C4-2B (cell line): ENCODE measurements at regions not wholly inside any gene's neighbourhood (a gene's known extent, or its start where the extent isn't known, plus 50 kb on each side); places are given as distances from the start of the nearest gene placed in this dataset.
"Not testable (repeated sequence)": the region's sequence is repeated elsewhere in the genome, so short reads cannot be mapped to it uniquely, and the experiment has no call there.

Experiments
- H3K27ac ChIP-seq: fragments of 450-650 bp; 2 replicates; pipeline ENCODE4 v1.5.1; 2017
- CTCF ChIP-seq: fragments of 450-650 bp; conservative IDR thresholded peaks from 2 replicates; pipeline ENCODE4 v1.5.1; 2017; ENCODE audit warnings: mild to moderate bottlenecking
- ZFX ChIP-seq: fragments of 450-650 bp; IDR thresholded peaks from 2 replicates; pipeline ENCODE4 v1.6.1; 2017

DNA sequence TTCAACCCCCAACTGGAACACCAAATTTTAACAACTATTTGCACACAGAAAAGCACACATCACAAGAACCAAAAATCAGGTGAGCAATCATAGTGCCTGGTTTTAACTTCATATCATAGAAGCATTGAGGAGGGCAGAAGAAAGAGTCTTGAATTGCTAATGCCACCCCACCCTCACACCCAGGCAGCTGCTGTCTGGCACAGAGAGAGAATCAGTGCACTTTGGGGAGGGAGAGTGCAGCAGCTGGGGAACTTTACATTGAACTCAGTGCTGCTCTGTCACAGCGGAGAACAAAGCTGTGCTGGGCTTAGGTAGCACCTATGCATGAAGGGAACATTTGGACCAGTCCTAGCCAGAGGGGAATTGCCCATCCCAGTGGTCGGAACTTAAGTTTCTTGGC, 76.0 kb upstream of the KBTBD8 start:
- TF ChIP-seq ZFX (no peak), CTCF (no peak)
- H3K27ac ChIP-seq: no peak overlapping the region

- H3K27ac ChIP-seq: no peak overlapping the region
- no peak for TF ChIP-seq CTCF
- TF ChIP-seq ZFX: no peak
These were observed 74.1 kb upstream of the KBTBD8 start for GRCh38 chr3:66923969-66924368.

- H3K27ac ChIP-seq: no peak overlapping the region
- TF ChIP-seq ZFX: no peak
- no peak for TF ChIP-seq CTCF
These were observed 69.9 kb upstream of the KBTBD8 start for GRCh38 chr3:66928252-66928651.

- no peak for TF ChIP-seq ZFX
- TF ChIP-seq CTCF: no peak
- no peak overlapping the region for H3K27ac ChIP-seq
These were observed 66.8 kb upstream of the KBTBD8 start for GRCh38 chr3:66931291-66931690.

GRCh38 chr3:66931699-66932098, 66.4 kb upstream of the KBTBD8 start:
- TF ChIP-seq ZFX (no peak), CTCF (no peak)

DNA sequence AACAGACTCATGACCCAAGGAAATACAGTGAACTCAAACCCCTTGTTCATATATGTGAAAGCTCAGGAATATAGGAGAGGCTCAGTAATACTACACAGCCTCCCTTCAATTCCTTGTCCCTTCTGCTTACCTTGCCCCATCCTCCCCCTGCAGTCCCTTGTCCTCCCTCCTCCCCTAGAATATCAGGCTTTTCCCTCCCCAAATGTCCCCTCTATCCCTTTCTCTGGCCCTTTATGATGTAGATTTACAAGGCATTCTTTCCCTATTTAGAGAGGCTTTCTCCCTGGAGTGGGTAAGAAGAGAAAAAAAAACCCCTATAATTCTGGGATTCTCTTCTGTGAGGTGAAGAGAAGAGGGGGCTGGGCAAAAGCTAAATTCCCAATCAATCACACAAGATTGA, 64.9 kb upstream of the KBTBD8 start:
- TF ChIP-seq CTCF: no peak
- TF ChIP-seq ZFX: no peak
- no peak overlapping the region for H3K27ac ChIP-seq

More at GRCh38 chr3:66931699-66932098, 66.4 kb upstream of the KBTBD8 start:
- no peak overlapping the region for H3K27ac ChIP-seq

DNA sequence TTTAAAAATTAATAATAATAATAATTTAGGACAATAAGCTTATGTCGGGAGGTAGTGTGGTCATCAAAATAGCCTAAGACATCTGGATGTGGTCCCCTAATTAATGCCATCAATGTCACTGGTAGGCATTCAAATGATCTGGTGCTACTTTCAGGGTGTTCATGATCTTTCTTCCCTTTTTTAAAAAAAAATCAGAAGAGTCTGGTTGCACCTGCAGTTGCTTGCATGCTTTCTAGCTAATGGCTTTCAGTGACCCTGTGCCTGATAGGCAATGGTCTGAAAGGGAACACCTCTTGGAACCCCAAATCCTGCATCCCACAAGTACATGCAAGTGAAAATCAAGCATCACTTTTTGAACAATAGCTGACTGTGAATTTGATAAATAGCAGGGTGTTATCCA, 64.1 kb upstream of the KBTBD8 start:
- TF ChIP-seq ZFX (no peak), CTCF (no peak)
- no peak overlapping the region for H3K27ac ChIP-seq

GRCh38 chr3:66934725-66935124, 63.4 kb upstream of the KBTBD8 start:
- TF ChIP-seq ZFX (no peak), CTCF (no peak)

GRCh38 chr3:66937041-66937440, 61.1 kb upstream of the KBTBD8 start:
- H3K27ac ChIP-seq: not testable (repeated sequence)

More at GRCh38 chr3:66934725-66935124, 63.4 kb upstream of the KBTBD8 start:
- no peak overlapping the region for H3K27ac ChIP-seq
